ENCODE measurements at regions not wholly inside any gene's neighbourhood (a gene's known extent, or its start where the extent isn't known, plus 50 kb on each side); places are given as distances from the start of the nearest gene placed in this dataset.

DNA sequence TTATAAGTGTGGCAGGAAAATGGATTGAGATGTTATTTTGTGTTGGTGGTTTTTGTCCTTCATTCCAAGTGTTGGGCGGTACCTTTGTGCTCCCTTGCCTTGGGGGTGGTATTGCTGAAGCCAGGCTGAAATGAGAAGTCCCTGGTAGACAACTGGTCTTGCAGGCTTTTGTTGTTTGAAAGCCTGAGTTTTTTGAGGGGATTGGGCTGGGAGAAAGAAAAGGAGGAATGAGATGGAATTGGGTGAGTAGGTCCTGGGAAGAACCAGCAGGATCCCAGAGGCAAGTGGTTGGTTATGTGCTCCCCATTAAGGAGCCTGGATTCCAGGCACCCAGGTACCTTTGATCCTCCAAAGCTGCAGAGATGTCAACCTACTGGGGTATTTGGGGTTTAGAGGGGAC is 93.7 kb upstream of the SLC2A1 start:
- H3K27ac ChIP-seq, result no peak overlapping the region
- ATAC-seq, result no peak
- no peak overlapping the region for H3K4me3 ChIP-seq
- no peaks in the 10 kb centered on the region for H3K9me3 ChIP-seq
- H3K27me3 ChIP-seq, result no peaks in the 10 kb centered on the region
- WGBS, 2 donors (ENCODE audit: low coverage in 1 of 2), result 94 to 100% methylated on average over 1 of the region's 1 CpG
- H3K36me3 ChIP-seq, result no peaks in the 10 kb centered on the region
- TF ChIP-seq EP300 (IDR thresholded peaks at IDR 0.05) (no peak), POLR2AphosphoS5 (IDR thresholded peaks at IDR 0.05) (no peak), POLR2A (IDR thresholded peaks at IDR 0.05) (no peak)
- TF ChIP-seq, protein P1, sequence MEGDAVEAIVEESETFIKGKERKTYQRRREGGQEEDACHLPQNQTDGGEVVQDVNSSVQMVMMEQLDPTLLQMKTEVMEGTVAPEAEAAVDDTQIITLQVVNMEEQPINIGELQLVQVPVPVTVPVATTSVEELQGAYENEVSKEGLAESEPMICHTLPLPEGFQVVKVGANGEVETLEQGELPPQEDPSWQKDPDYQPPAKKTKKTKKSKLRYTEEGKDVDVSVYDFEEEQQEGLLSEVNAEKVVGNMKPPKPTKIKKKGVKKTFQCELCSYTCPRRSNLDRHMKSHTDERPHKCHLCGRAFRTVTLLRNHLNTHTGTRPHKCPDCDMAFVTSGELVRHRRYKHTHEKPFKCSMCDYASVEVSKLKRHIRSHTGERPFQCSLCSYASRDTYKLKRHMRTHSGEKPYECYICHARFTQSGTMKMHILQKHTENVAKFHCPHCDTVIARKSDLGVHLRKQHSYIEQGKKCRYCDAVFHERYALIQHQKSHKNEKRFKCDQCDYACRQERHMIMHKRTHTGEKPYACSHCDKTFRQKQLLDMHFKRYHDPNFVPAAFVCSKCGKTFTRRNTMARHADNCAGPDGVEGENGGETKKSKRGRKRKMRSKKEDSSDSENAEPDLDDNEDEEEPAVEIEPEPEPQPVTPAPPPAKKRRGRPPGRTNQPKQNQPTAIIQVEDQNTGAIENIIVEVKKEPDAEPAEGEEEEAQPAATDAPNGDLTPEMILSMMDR (IDR thresholded peaks at IDR 0.05), result no peak
- no peaks in the 10 kb centered on the region for H3K4me1 ChIP-seq

DNA sequence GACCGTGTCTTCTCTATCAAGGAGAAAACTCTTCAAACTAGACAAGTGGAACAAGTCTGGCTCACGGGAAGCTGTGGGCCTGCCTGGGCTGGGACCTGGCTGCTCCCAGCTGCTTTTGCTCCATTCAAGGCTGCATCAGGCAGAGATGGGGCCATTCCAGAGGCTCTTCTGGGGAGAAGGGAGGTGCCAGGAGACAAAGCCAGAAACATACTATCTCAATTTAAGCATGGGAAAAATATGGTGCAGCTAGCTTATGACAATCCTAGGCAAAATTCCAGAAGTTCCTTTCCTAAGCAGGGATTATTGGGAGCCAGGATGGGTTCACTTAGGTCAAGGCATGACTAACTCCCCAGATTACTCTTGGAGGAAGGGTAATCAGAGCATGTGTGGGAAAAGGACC is 90.8 kb upstream of the SLC2A1 start:
- ATAC-seq, result no peak
- 47% methylated on average over 2 of the region's 2 CpGs; no CpG with 5 or more reads in 1 of the 2 donors for whole genome bisulfite sequencing, 2 donors (ENCODE audit: low coverage in 1 of 2)
- H3K27ac ChIP-seq, result peak overlapping the region in 1 of 4 donors; percentile 42

GRCh38 chr1:43048601-43049011 is 89.9 kb upstream of the SLC2A1 start:
- Histone ChIP-seq H3K36me3 (no peaks in the 10 kb centered on the region), H3K9me3 (no peaks in the 10 kb centered on the region), H3K27ac (peak overlapping the region in 1 of 4 donors; percentile 42), H3K27me3 (peaks cover 4% of the 10 kb centered on the region), H3K4me3 (no peak overlapping the region), H3K4me1 (no peaks in the 10 kb centered on the region)
- no CpG with 5 or more reads among the region's 2 CpGs for WGBS, 2 donors (ENCODE audit: low coverage in 1 of 2)
- ATAC-seq, result no peak
- TF ChIP-seq POLR2AphosphoS5 (IDR thresholded peaks at IDR 0.05) (no peak), POLR2A (IDR thresholded peaks at IDR 0.05) (no peak), EP300 (IDR thresholded peaks at IDR 0.05) (no peak)
- TF ChIP-seq, protein P1 (IDR thresholded peaks at IDR 0.05), result no peak

More for the DNA sequence above, 90.8 kb upstream of the SLC2A1 start:
- Histone ChIP-seq H3K4me3 (no peak overlapping the region), H3K27me3 (peaks cover 4% of the 10 kb centered on the region), H3K9me3 (no peaks in the 10 kb centered on the region), H3K36me3 (no peaks in the 10 kb centered on the region), H3K4me1 (no peaks in the 10 kb centered on the region)
- TF ChIP-seq EP300 (IDR thresholded peaks at IDR 0.05) (no peak), POLR2A (IDR thresholded peaks at IDR 0.05) (no peak), POLR2AphosphoS5 (IDR thresholded peaks at IDR 0.05) (no peak)
- TF ChIP-seq, protein P1 (IDR thresholded peaks at IDR 0.05), result no peak

DNA sequence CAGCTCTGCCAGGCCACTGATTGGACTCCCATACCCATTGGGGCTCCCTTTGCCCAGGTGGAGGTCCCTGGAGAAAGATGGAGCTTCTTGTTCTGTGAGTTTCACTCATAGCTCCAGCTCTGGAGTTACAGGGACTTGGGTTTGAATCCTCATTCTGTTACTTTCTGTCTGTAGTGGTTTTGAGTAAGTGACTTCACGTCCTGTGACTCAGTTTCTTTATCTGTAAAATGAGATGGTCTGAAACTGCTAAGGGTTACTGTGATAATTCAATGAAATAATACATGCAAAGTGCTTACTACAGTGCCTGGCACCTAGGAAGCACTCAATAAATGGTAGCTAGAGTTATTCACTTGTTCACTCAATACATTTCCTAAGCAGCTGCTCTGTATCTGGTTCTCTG is 88.5 kb upstream of the SLC2A1 start:
- ATAC-seq, result no peak
- Histone ChIP-seq H3K27ac (no peak overlapping the region), H3K4me1 (no peaks in the 10 kb centered on the region), H3K9me3 (no peaks in the 10 kb centered on the region), H3K4me3 (no peak overlapping the region), H3K27me3 (peaks cover 4% of the 10 kb centered on the region), H3K36me3 (no peaks in the 10 kb centered on the region)
- TF ChIP-seq POLR2AphosphoS5 (IDR thresholded peaks at IDR 0.05), result no peak
- TF ChIP-seq, protein P1 (IDR thresholded peaks at IDR 0.05), result no peak
- TF ChIP-seq POLR2A (IDR thresholded peaks at IDR 0.05), result no peak
- no peak for TF ChIP-seq EP300 (IDR thresholded peaks at IDR 0.05)
- WGBS, 2 donors (ENCODE audit: low coverage in 1 of 2), result 67% methylated on average over 1 of the region's 1 CpG; no CpG with 5 or more reads in 1 of the 2 donors

DNA sequence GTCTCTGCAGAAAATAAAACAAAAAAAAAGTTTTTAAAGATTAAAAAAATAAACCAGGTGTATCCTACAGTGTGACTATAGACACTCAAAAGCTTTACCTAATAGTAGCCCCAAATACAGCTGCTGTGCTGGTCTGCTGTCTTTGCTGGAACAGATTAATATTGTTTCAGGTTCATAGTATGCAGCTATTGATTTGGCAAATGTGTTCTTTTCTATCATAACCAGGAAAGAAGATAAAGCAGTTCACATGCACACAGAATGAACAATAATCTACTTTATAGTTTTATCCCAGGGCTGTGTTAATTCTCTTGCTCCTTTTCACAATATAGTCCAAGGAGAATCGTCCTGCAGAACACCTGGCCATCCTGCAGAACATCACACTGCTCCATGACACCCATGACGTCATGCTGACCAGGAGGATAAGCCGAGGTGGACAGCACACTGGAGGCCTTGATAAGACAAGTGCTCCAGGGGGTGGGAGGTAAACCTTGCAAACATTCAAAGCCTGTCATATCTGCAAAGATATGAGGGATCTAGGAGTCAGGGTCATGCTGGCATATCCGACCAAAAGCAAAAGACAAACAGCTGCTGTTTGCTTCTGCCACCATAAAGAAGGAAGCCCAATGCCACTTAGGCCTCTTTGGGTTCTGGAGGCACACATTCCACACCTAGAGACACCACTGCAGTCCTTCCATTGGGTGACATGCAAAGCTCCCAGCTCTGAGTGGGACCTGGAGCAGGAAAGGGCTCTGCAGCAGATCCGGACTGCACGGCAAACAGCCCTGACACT is 86.1 kb upstream of the SLC2A1 start:
- TF ChIP-seq EP300 (IDR thresholded peaks at IDR 0.05) (no peak), POLR2AphosphoS5 (IDR thresholded peaks at IDR 0.05) (no peak), POLR2A (IDR thresholded peaks at IDR 0.05) (no peak)
- TF ChIP-seq, protein P1 (IDR thresholded peaks at IDR 0.05), result no peak
- Histone ChIP-seq H3K4me3 (no peak overlapping the region), H3K27ac (no peak overlapping the region), H3K27me3 (peaks cover 4% of the 10 kb centered on the region), H3K4me1 (no peaks in the 10 kb centered on the region), H3K9me3 (no peaks in the 10 kb centered on the region), H3K36me3 (no peaks in the 10 kb centered on the region)
- ATAC-seq, result no peak
- WGBS, 2 donors (ENCODE audit: low coverage in 1 of 2), result 66 to 67% methylated on average over 2 to 4 of the region's 6 CpGs

Data from gastroesophageal sphincter (tissue), 4 donors.